Esophagus (tissue), 2 donors: ENCODE measurements at regions not wholly inside any gene's neighbourhood (a gene's known extent, or its start where the extent isn't known, plus 50 kb on each side); places are given as distances from the start of the nearest gene placed in this dataset.
"Not testable (repeated sequence)": the region's sequence is repeated elsewhere in the genome, so short reads cannot be mapped to it uniquely, and the experiment has no call there.

ENCODE experiments used
- H3K27ac ChIP-seq, 2 donors: one replicate each; pipeline ENCODE4 v1.5.1; 2013; ENCODE audit warnings: low read depth in 2 of 2, mild to moderate bottlenecking in 2 of 2, inconsistent platforms in 1 of 2, low read length in 1 of 2, moderate library complexity in 1 of 2
- H3K27me3 ChIP-seq, 2 donors: one replicate each; pipeline ENCODE4 v1.6.1; 2013; ENCODE audit warnings: low read length in 2 of 2, control low read depth in 1 of 2, mild to moderate bottlenecking in 1 of 2; ENCODE audit not compliant: insufficient read depth in 2 of 2, control insufficient read depth in 1 of 2
- H3K36me3 ChIP-seq, 2 donors: one replicate each; pipeline ENCODE4 v1.6.1; 2013; ENCODE audit warnings: low read length in 1 of 2; ENCODE audit not compliant: control insufficient read depth in 2 of 2, insufficient read depth in 2 of 2
- H3K4me1 ChIP-seq, 2 donors: one replicate each; pipeline ENCODE4 v1.6.1; 2013; ENCODE audit warnings: low read length in 1 of 2; ENCODE audit not compliant: control insufficient read depth in 2 of 2, insufficient read depth in 2 of 2
- H3K4me3 ChIP-seq, 2 donors: one replicate each; pipeline ENCODE4 v1.5.1; 2013; ENCODE audit warnings: low read length in 2 of 2, mild to moderate bottlenecking in 2 of 2, low read depth in 1 of 2, moderate library complexity in 1 of 2
- H3K9me3 ChIP-seq, 2 donors: one replicate each; pipeline ENCODE4 v1.6.1; 2013; ENCODE audit warnings: mild to moderate bottlenecking in 2 of 2, low read depth in 1 of 2, low read length in 1 of 2, moderate library complexity in 1 of 2; ENCODE audit not compliant: control insufficient read depth in 2 of 2, insufficient read depth in 1 of 2
- WGBS, 2 donors: extraction: QIAGEN DNeasy Blood & Tissue Kit; methylation state at CpG; one replicate each; pipeline ENCODE4 v1.1.7; 2013; 5-methylcytosine and 5-hydroxymethylcytosine counted together
- donor health status: healthy with polysubstance abuse.
- donor health status: Bipolar disorder and iron deficiency.

DNA sequence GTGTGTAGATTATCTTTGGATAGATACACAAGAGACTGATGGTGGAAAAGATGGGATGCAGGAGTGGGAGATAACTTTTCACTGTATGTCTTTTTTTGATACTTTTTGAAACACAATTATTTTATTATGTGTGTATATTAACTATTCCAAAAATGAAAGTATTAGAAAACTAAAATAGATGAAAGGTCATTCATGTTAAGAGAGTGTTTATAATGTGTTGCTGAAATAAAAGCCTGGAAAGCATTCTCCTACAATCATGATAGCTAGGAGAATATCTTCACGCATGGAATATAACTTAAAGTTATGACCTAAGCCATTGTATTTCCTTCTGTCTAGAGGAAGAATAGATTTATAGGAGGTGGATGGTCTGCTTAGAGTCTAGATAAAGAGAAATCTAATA is 154.8 kb upstream of the MAST4 start:
- Histone ChIP-seq H3K9me3 (no peaks in the 10 kb centered on the region), H3K36me3 (no peaks in the 10 kb centered on the region), H3K27me3 (no peaks in the 10 kb centered on the region), H3K4me1 (no peaks in the 10 kb centered on the region), H3K27ac (no peak overlapping the region), H3K4me3 (no peak overlapping the region)
- WGBS, 2 donors: 75 to 84% methylated on average over 1 of the region's 1 CpG

DNA sequence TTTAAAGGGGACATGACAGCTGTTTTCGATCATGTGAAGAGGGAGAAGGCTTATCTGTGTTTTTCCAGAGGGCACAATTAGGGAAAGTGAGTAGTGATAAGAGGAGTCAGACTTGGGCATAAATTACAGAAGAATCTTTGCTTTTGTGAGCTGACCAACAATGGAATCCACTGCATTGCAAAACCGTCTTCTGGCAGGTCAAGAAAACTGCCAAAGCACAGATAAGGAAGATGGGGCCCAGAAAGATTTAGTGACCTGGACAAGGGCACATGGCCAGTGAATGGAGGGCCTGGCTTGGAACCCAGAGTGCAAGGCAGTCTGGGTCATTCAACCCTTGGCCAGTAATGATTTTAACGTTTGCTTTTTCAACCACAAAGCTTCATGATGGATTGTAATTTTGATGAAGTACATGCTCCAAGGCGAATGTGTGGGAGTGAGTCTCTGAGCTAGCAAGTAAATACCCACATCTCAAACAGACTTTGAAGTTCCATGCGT is 153.2 kb upstream of the MAST4 start:
- 44 to 54% methylated on average over 5 of the region's 5 CpGs for WGBS, 2 donors
- no peak overlapping the region for H3K4me3 ChIP-seq
- H3K4me1 ChIP-seq: no peaks in the 10 kb centered on the region
- H3K27ac ChIP-seq: no peak overlapping the region
- H3K36me3 ChIP-seq: no peaks in the 10 kb centered on the region
- no peaks in the 10 kb centered on the region for H3K27me3 ChIP-seq
- H3K9me3 ChIP-seq: no peaks in the 10 kb centered on the region

DNA sequence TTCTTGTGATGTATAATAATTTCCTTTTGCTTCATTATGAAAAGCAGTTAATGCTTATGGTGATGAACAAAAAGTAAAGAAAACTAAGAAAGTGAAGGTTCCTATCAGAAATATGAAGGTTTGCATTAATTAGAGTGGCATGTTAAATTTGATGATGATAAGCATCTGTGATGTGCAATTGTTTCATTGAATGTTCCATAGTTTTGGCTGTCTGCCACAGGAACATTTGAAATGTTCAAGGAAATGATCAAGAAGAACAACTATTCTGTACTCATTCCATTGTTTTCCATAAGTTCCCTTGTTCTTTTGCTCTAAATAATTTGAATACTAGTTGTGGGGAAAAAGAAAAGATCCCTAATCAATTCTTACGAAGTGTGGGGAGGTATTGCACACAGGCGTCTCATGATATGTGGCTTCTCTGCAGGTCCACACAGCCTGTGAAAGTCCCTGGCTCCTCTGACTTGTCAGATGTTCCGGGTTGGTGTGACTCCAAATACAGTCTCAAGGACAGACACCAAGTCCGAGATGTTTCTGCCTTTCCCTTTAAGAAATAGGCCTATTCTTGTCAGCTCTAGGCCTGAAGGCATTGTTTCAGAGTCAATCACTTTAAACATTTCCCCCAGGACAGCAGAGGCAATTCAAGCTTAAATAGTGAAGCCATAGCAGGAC is 152.6 kb upstream of the MAST4 start:
- Histone ChIP-seq H3K27me3 (no peaks in the 10 kb centered on the region), H3K4me1 (no peaks in the 10 kb centered on the region), H3K36me3 (no peaks in the 10 kb centered on the region), H3K4me3 (no peak overlapping the region), H3K9me3 (no peaks in the 10 kb centered on the region), H3K27ac (no peak overlapping the region)
- 77 to 87% methylated on average over 4 of the region's 4 CpGs for WGBS, 2 donors

DNA sequence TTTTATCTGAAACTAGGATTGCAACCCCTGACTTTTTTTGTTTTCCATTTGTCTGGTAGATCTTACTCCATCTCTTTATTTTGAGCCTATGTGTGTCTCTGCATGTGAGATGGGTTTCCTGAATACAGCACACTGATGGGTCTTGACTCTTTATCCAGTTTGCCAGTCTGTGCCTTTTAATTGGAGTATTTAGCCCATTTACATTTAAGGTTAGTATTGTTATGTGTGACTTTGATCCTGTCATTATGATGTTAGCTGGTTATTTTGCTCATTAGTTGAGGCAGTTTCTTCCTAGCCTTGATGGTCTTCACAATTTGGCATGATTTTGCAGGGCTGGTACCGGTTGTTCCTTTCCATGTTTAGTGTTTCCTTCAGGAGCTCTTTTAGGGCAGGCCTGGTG is 148.1 kb upstream of the MAST4 start:
- WGBS, 2 donors: 98 to 100% methylated on average over 1 of the region's 1 CpG
- H3K27me3 ChIP-seq: not testable (repeated sequence)

DNA sequence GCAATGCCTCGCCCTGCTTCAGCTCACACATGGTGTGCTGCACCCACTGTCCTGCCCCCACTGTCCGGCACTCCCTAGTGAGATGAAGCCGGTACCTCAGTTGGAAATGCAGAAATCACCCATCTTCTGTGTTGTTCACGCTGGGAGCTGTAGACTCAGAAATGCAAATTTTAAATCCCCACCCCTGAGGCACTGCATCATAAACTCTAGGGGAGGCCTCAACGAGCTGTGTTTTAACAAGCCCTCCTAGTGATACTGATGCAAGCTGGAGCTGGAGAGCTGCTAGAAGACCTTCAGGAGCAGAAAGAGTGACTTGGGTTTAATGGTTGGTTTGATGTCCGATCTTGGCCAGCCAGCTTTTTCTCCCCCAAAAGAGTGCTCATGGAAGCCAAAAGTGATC is 146.0 kb upstream of the MAST4 start:
- Histone ChIP-seq H3K4me3 (no peak overlapping the region), H3K27ac (no peak overlapping the region), H3K36me3 (no peaks in the 10 kb centered on the region), H3K9me3 (no peaks in the 10 kb centered on the region), H3K27me3 (no peaks in the 10 kb centered on the region), H3K4me1 (no peaks in the 10 kb centered on the region)
- WGBS, 2 donors: 86 to 92% methylated on average over 6 of the region's 6 CpGs

More for the DNA sequence above, 148.1 kb upstream of the MAST4 start:
- H3K4me1 ChIP-seq, H3K9me3 ChIP-seq, H3K36me3 ChIP-seq, H3K4me3 ChIP-seq, H3K27ac ChIP-seq: not testable (repeated sequence)

DNA sequence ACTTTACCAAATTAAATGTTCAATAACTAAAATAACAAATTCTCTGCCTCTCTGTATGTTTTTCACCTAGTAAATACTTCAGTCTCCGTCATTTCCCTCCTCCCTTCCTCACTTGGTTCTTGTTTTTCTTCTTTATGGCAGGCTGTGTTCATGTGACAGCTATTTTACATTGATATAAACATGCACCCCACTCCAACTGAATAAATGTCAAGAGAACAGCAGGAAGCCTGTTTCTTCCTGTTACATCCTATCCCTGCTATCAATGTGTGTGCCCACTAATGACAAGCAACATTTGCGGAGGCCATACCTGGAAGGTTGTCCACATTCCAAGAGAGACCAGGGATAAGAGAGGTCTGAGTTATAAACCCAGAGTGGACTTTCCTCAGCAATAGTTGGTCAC is 145.2 kb upstream of the MAST4 start:
- H3K27ac ChIP-seq: no peak overlapping the region
- no peaks in the 10 kb centered on the region for H3K9me3 ChIP-seq
- no peaks in the 10 kb centered on the region for H3K36me3 ChIP-seq
- WGBS, 2 donors: 77 to 86% methylated on average over 2 of the region's 2 CpGs
- H3K4me3 ChIP-seq: no peak overlapping the region
- H3K27me3 ChIP-seq: no peaks in the 10 kb centered on the region
- H3K4me1 ChIP-seq: no peaks in the 10 kb centered on the region

DNA sequence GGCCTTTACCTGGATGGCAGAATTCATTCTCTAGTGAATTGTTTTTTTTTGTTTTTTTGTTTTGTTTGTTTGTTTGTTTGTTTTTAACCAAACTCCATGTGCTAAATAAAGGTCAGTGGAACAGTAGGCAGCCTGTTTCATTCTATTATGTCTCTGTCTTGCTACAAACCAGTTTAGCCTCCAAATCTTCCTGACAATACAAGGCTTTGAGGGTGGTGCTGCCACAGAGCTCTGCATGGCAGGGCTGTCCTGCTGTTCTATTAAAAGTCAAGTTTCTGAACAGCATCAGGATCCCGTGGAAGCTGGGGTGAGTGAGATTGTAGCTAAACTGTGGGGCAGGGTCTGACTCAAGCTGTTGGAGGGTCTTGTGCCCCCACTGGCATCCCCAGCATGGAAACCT is 144.1 kb upstream of the MAST4 start:
- WGBS, 2 donors: 62 to 65% methylated on average over 1 of the region's 1 CpG
- H3K4me1 ChIP-seq: no peaks in the 10 kb centered on the region
- no peak overlapping the region for H3K27ac ChIP-seq
- no peak overlapping the region for H3K4me3 ChIP-seq
- no peaks in the 10 kb centered on the region for H3K27me3 ChIP-seq
- no peaks in the 10 kb centered on the region for H3K36me3 ChIP-seq
- H3K9me3 ChIP-seq: no peaks in the 10 kb centered on the region

DNA sequence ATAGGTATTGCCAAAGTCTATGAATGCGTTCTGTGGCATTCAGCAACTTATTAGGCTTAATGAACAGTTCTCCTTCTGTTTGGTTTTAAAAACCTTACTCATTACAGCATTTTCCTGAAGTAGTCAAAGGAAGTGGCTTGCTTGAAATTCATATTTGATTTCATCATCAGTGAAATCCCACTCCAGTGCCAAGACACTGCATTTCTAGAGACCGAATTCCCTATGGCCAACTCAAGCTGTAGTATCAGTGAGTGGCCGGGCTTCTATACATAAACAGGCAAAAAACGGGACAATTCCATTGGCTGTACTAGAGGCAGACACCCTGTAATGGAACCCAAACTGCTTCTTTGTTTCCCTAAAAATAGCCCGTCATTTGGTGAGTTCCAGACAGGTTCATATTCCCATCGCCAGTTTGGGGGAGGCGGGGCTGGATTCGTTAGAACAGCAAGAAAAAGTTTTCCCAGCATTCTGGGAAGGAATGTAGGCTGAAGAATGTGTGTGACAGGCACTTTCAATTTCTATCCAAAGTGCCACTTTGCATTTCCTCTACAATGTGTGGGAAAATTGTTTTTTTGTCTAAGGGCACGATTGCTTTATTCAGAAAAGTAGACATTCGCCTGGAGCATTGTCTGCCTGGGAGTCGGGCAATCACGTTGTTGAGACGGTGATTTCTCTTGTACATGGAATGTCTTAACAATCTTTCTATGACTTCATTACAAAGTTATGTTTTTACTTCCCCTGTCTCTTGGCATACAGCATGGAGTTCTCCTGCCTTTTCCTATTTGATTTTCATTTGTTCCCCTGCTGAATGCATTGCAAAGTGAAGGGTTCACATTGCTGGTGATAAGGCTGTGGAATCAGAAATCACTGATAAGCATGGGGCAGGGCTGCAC is 141.8 kb upstream of the MAST4 start:
- Histone ChIP-seq H3K4me1 (no peaks in the 10 kb centered on the region), H3K36me3 (no peaks in the 10 kb centered on the region), H3K27ac (no peak overlapping the region), H3K4me3 (no peak overlapping the region), H3K27me3 (no peaks in the 10 kb centered on the region), H3K9me3 (no peaks in the 10 kb centered on the region)
- 62 to 65% methylated on average over 13 of the region's 13 CpGs for WGBS, 2 donors

DNA sequence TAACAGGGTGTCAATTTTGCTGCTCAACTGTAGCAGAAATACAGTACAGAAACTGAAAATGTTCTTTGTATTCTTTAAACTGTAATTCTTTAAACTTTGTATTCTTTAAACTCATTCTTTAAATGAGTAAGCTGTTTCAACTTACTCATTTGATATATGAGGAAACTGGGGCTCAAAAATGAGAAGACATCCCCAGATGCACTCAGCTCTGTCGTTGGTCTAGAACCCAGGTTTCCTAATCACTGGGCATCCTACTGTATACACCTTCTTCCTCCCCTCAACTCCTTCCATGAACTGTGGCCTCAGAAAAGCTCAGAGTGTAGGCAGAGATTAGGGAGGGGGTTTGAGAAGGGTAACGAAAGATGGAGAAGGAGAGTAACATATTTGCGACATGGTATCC is 136.5 kb upstream of the MAST4 start:
- H3K27me3 ChIP-seq: no peaks in the 10 kb centered on the region
- no peak overlapping the region for H3K27ac ChIP-seq
- H3K36me3 ChIP-seq: no peaks in the 10 kb centered on the region
- no peaks in the 10 kb centered on the region for H3K4me1 ChIP-seq
- 80 to 91% methylated on average over 3 of the region's 3 CpGs for WGBS, 2 donors
- H3K4me3 ChIP-seq: no peak overlapping the region
- H3K9me3 ChIP-seq: no peaks in the 10 kb centered on the region
